Esophagus muscularis mucosa (tissue), 4 donors: ENCODE measurements at regions not wholly inside any gene's neighbourhood (a gene's known extent, or its start where the extent isn't known, plus 50 kb on each side); places are given as distances from the start of the nearest gene placed in this dataset.

Experiments
- CTCF ChIP-seq, 3 experiments: fragments of 200-600 bp in 2 of 3; fragments of 450-650 bp in 1 of 3; sonication (generic) in 2 of 3; IDR thresholded peaks; one replicate each; pipeline ENCODE4 v1.5.1; 2017 to 2019; ENCODE audit warnings: antibody characterized with exemption in 3 of 3, mild to moderate bottlenecking in 2 of 3, moderate library complexity in 1 of 3
- EP300 ChIP-seq: sonication (generic); formaldehyde crosslinking; IDR thresholded peaks from one replicate; pipeline ENCODE4 v1.6.1; 2017; ENCODE audit warnings: antibody characterized with exemption
- POLR2A ChIP-seq: fragments of 450-650 bp; IDR thresholded peaks from one replicate; pipeline ENCODE4 v1.6.1; 2017; ENCODE audit warnings: antibody characterized with exemption, moderate library complexity, mild to moderate bottlenecking, low read depth

GRCh38 chr11:92409956-92410355 is 185.3 kb downstream of the FAT3 start:
- TF ChIP-seq CTCF (IDR thresholded peaks at IDR 0.05) (no peak), EP300 (no peak), POLR2A (no peak)
